Suprapubic skin (tissue), 4 donors: ENCODE measurements at regions not wholly inside any gene's neighbourhood (a gene's known extent, or its start where the extent isn't known, plus 50 kb on each side); places are given as distances from the start of the nearest gene placed in this dataset.

Experiments
- DNase-seq, 2 donors: peaks; one replicate each; pipeline ENCODE4 v3.0.0-alpha.2; 2019; ENCODE audit warnings: low spot score in 2 of 2
- H3K27ac ChIP-seq: fragments of 200-600 bp; sonication (generic); one replicate; pipeline ENCODE4 v1.5.1; 2019
- H3K27me3 ChIP-seq: fragments of 200-600 bp; sonication (generic); one replicate; pipeline ENCODE4 v1.5.1; 2019
- H3K36me3 ChIP-seq: fragments of 200-600 bp; sonication (generic); one replicate; pipeline ENCODE4 v1.5.1; 2019
- H3K4me1 ChIP-seq: fragments of 200-600 bp; sonication (generic); one replicate; pipeline ENCODE4 v1.5.1; 2019
- H3K4me3 ChIP-seq: fragments of 200-600 bp; sonication (generic); one replicate; pipeline ENCODE4 v1.5.1; 2019; ENCODE audit warnings: mild to moderate bottlenecking
- H3K9me3 ChIP-seq: fragments of 200-600 bp; sonication (generic); one replicate; pipeline ENCODE4 v1.5.1; 2019
- EP300 ChIP-seq: sonication (generic); formaldehyde crosslinking; IDR thresholded peaks from one replicate; pipeline ENCODE4 v1.6.1; 2017; ENCODE audit warnings: antibody characterized with exemption
- POLR2A ChIP-seq, 2 donors: fragments of 450-650 bp; IDR thresholded peaks; one replicate each; pipeline ENCODE4 v1.6.1; 2017; ENCODE audit warnings: antibody characterized with exemption in 2 of 2, mild to moderate bottlenecking in 2 of 2, moderate library complexity in 2 of 2
- POLR2AphosphoS5 ChIP-seq, 3 donors: sonication (generic); formaldehyde crosslinking; IDR thresholded peaks; one replicate each; pipeline ENCODE4 v1.6.1; 2017; ENCODE audit warnings: antibody characterized with exemption in 3 of 3
- TF ChIP-seq, protein P1 (sequence below), 2 donors: fragments of 200-600 bp in 1 of 2; fragments of 450-650 bp in 1 of 2; sonication (generic) in 1 of 2; IDR thresholded peaks; one replicate each; pipeline ENCODE4 v1.5.1; 2016 to 2019; ENCODE audit warnings: antibody characterized with exemption in 2 of 2, mild to moderate bottlenecking in 1 of 2, moderate library complexity in 1 of 2

DNA sequence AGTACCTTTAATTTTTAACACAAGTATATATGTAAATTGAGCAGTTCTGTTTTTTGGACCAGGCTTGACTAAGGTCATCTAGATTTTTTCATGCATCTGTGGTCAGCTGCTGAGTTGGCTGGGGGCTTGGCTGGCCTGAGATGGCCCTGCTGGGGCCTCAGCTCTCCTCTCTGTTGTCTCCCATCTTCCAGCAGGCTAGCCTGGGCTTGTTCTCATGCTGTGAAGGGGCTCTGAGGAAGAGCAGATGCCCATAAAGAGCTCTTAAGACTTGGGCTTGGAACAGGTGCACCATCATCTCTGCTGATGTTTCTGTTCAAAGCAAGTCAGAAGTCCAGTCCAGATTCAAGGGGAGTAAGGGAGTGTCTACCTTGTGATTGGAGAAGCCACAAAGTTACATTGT is 51.2 kb upstream of the TNR start:
- Histone ChIP-seq H3K27ac (no peak overlapping the region), H3K9me3 (no peaks in the 10 kb centered on the region), H3K27me3 (no peaks in the 10 kb centered on the region), H3K36me3 (no peaks in the 10 kb centered on the region), H3K4me3 (no peak overlapping the region), H3K4me1 (no peaks in the 10 kb centered on the region)
- DNase-seq, result no peak
- TF ChIP-seq EP300 (no peak), POLR2A (IDR thresholded peaks at IDR 0.05) (no peak), POLR2AphosphoS5 (IDR thresholded peaks at IDR 0.05) (no peak)
- TF ChIP-seq, protein P1, sequence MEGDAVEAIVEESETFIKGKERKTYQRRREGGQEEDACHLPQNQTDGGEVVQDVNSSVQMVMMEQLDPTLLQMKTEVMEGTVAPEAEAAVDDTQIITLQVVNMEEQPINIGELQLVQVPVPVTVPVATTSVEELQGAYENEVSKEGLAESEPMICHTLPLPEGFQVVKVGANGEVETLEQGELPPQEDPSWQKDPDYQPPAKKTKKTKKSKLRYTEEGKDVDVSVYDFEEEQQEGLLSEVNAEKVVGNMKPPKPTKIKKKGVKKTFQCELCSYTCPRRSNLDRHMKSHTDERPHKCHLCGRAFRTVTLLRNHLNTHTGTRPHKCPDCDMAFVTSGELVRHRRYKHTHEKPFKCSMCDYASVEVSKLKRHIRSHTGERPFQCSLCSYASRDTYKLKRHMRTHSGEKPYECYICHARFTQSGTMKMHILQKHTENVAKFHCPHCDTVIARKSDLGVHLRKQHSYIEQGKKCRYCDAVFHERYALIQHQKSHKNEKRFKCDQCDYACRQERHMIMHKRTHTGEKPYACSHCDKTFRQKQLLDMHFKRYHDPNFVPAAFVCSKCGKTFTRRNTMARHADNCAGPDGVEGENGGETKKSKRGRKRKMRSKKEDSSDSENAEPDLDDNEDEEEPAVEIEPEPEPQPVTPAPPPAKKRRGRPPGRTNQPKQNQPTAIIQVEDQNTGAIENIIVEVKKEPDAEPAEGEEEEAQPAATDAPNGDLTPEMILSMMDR (IDR thresholded peaks at IDR 0.05), result no peak

DNA sequence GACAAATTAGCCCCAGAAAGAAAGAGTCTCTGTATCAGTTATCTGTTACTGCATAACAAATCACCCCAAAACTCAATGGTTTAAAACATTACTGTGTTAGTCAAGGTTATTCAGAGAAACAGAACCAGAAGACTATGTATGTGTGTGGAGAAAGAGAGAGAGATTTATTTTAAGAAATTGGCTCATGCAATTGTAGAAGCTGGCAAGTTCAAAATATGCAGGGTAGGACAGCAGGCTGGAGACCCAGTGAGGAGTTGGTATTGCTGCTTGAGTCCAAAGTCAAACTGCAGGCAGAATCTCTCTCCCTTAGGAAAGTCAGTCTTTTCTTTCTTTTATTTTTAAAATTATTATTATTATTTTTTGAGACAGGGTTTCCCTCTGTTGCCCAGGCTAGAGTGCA is 50.2 kb upstream of the TNR start:
- Histone ChIP-seq H3K4me3 (no peak overlapping the region), H3K27me3 (no peaks in the 10 kb centered on the region), H3K27ac (no peak overlapping the region), H3K9me3 (no peaks in the 10 kb centered on the region), H3K4me1 (no peaks in the 10 kb centered on the region), H3K36me3 (no peaks in the 10 kb centered on the region)
- TF ChIP-seq, protein P1 (IDR thresholded peaks at IDR 0.05), result no peak
- TF ChIP-seq EP300 (no peak), POLR2AphosphoS5 (IDR thresholded peaks at IDR 0.05) (no peak), POLR2A (IDR thresholded peaks at IDR 0.05) (no peak)
- DNase-seq, result no peak
